HL-60 (cell line): ENCODE measurements at regions not wholly inside any gene's neighbourhood (a gene's known extent, or its start where the extent isn't known, plus 50 kb on each side); places are given as distances from the start of the nearest gene placed in this dataset.

Experiments
- DNase-seq, 2 experiments: peaks; one replicate each; pipeline ENCODE4 v3.0.0-alpha.2; 2010 to 2020; ENCODE audit warnings: low read depth in 1 of 2, low spot score in 1 of 2
- H3K27ac ChIP-seq: fragments of 250-450 bp; sonication (Bioruptor Pico); replicated peaks from 2 replicates; pipeline ENCODE4 v1.5.1; 2020; ENCODE audit warnings: mild to moderate bottlenecking, moderate library complexity
- H3K27me3 ChIP-seq: fragments of 250-450 bp; sonication (Bioruptor Pico); 2 replicates; pipeline ENCODE4 v1.5.1; 2021; ENCODE audit warnings: mild to moderate bottlenecking, moderate library complexity; ENCODE audit not compliant: insufficient read depth, poor library complexity, severe bottlenecking
- H3K4me3 ChIP-seq: replicated peaks from 2 replicates; pipeline ENCODE4 v1.5.1; 2011; ENCODE audit warnings: mild to moderate bottlenecking, control low read depth, low read length; ENCODE audit not compliant: insufficient read depth
- CTCF ChIP-seq: IDR thresholded peaks from one replicate; pipeline ENCODE4 v1.5.1; 2011; ENCODE audit warnings: low read length, control low read depth, inconsistent platforms; ENCODE audit not compliant: insufficient read depth
- GABPA ChIP-seq: IDR thresholded peaks from 2 replicates; pipeline ENCODE4 v1.6.1; 2012; ENCODE audit warnings: low read depth
- POLR2AphosphoS5 ChIP-seq: IDR thresholded peaks from 2 replicates; pipeline ENCODE4 v1.6.1; 2012; ENCODE audit warnings: low read depth
- REST ChIP-seq: IDR thresholded peaks from 2 replicates; pipeline ENCODE4 v1.6.1; 2012; ENCODE audit warnings: low read depth; ENCODE audit not compliant: insufficient replicate concordance
- SPI1 ChIP-seq: IDR thresholded peaks from 2 replicates; pipeline ENCODE4 v1.6.1; 2012; ENCODE audit warnings: low read depth, mild to moderate bottlenecking, borderline replicate concordance

- Histone ChIP-seq H3K4me3 (no peak overlapping the region), H3K27me3 (peaks cover 2% of the 10 kb centered on the region), H3K27ac (no peak overlapping the region)
- DNase-seq: no peak
- TF ChIP-seq CTCF: no peak
- no peak for TF ChIP-seq REST
- TF ChIP-seq SPI1: no peak
- TF ChIP-seq GABPA: no peak
- TF ChIP-seq POLR2AphosphoS5: no peak
Observed at GRCh38 chr13:111912991-111913760, 153.8 kb upstream of the SOX1 start.

GRCh38 chr13:111913761-111914140 is 153.2 kb upstream of the SOX1 start:
- H3K27me3 ChIP-seq: peaks cover 2% of the 10 kb centered on the region
- no peak for DNase-seq
- no peak overlapping the region for H3K4me3 ChIP-seq
- TF ChIP-seq POLR2AphosphoS5 (no peak), REST (no peak), CTCF (no peak), SPI1 (no peak), GABPA (no peak)
- H3K27ac ChIP-seq: no peak overlapping the region

GRCh38 chr13:111914241-111915103 is 152.5 kb upstream of the SOX1 start:
- peaks cover 2% of the 10 kb centered on the region for H3K27me3 ChIP-seq

More at GRCh38 chr13:111914241-111915103, 152.5 kb upstream of the SOX1 start:
- TF ChIP-seq GABPA (no peak), CTCF (no peak), SPI1 (no peak), POLR2AphosphoS5 (no peak), REST (no peak)
- no peak overlapping the region for H3K27ac ChIP-seq
- H3K4me3 ChIP-seq: no peak overlapping the region
- no peak for DNase-seq
